ENCODE measurements at regions not wholly inside any gene's neighbourhood (a gene's known extent, or its start where the extent isn't known, plus 50 kb on each side); places are given as distances from the start of the nearest gene placed in this dataset.

DNA sequence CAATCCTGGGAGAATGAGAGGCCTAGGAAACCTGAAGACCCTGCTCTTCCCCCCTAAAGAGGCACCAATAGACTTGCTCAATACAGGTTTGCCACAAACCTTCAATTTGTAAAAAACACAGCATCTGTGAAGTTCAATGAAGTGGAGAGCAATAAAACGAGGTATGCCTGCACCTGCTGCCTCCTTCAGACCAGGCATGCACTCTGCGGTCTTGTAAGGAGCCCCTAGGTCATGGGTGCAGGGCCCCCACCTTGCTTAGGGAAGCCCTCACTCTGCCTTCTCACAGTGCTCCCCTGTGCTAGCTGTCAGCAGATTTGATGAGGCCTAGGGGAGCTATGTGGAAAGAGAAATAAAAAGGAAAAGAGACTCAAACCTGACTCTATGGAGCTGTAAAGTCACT is 72.1 kb upstream of the GALNT10 start:
- H3K36me3 ChIP-seq, result no peaks in the 10 kb centered on the region
- no peaks in the 10 kb centered on the region for H3K9me3 ChIP-seq
- no peak overlapping the region for H3K4me3 ChIP-seq
- H3K4me1 ChIP-seq, result no peaks in the 10 kb centered on the region
- WGBS, 2 donors, result 71 to 72% methylated on average over 2 of the region's 2 CpGs
- ATAC-seq, result no peak
- DNase-seq, result no peak
- FAIRE-seq, result no peak
- H3K27me3 ChIP-seq, result no peaks in the 10 kb centered on the region
- TF ChIP-seq, protein P1, sequence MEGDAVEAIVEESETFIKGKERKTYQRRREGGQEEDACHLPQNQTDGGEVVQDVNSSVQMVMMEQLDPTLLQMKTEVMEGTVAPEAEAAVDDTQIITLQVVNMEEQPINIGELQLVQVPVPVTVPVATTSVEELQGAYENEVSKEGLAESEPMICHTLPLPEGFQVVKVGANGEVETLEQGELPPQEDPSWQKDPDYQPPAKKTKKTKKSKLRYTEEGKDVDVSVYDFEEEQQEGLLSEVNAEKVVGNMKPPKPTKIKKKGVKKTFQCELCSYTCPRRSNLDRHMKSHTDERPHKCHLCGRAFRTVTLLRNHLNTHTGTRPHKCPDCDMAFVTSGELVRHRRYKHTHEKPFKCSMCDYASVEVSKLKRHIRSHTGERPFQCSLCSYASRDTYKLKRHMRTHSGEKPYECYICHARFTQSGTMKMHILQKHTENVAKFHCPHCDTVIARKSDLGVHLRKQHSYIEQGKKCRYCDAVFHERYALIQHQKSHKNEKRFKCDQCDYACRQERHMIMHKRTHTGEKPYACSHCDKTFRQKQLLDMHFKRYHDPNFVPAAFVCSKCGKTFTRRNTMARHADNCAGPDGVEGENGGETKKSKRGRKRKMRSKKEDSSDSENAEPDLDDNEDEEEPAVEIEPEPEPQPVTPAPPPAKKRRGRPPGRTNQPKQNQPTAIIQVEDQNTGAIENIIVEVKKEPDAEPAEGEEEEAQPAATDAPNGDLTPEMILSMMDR (IDR thresholded peaks at IDR 0.05), result no peak
- intact Hi-C loops (cut with DNase I), result no loop called here
- no peak overlapping the region for H3K27ac ChIP-seq

DNA sequence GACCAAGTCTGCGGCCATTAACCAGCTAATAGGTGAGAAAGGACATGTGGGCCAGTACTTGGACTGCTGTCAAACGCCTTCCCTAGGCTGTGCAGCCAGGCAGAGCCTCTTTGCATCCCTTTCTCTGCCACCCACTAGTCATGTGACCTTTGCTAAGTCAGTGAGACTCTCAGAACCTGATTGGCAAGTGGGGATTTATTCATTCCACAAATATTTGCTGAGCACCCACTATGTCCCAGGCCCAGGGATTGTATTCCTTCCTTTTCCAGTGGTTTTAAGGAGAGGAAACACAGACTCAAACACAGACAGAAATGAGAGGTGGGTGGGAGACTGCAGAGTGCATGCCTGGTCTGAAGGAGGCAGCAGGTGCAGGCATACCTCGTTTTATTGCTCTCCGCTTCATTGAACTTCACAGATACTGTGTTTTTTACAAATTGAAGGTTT is 71.6 kb upstream of the GALNT10 start:
- Histone ChIP-seq H3K4me1 (no peaks in the 10 kb centered on the region), H3K36me3 (no peaks in the 10 kb centered on the region), H3K27ac (no peak overlapping the region), H3K9me3 (no peaks in the 10 kb centered on the region), H3K4me3 (no peak overlapping the region), H3K27me3 (no peaks in the 10 kb centered on the region)
- intact Hi-C loops (cut with DNase I), result no loop called here
- WGBS, 2 donors, result 72 to 74% methylated on average over 4 of the region's 4 CpGs
- DNase-seq (no peak), ATAC-seq (no peak), FAIRE-seq (no peak)
- TF ChIP-seq, protein P1 (IDR thresholded peaks at IDR 0.05), result no peak

DNA sequence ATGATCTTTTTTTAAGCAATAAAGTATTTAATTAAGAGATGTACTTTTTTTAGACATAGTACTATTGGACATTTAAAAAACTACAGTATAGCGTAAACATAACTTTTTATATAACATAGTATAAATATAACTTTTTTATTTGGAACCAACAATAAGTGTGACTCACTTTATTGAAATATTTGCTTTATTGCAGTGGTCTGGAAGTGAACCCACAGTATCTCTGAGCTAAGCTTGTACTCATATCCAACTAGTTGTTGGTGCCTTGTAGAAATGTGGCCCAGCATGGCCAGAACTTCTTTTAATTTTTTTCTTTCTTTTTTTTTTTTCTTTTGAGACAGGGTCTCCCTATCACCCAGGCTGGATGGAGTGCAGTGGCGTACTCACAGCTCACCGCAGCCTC is 61.5 kb upstream of the GALNT10 start:
- Histone ChIP-seq H3K36me3 (no peaks in the 10 kb centered on the region), H3K9me3 (no peaks in the 10 kb centered on the region), H3K27me3 (no peaks in the 10 kb centered on the region), H3K4me1 (no peaks in the 10 kb centered on the region), H3K4me3 (no peak overlapping the region), H3K27ac (no peak overlapping the region)
- intact Hi-C loops (cut with DNase I), result no loop called here
- DNase-seq (no peak), ATAC-seq (no peak), FAIRE-seq (no peak)
- 97 to 98% methylated on average over 3 of the region's 3 CpGs for WGBS, 2 donors
- TF ChIP-seq, protein P1 (IDR thresholded peaks at IDR 0.05), result no peak

DNA sequence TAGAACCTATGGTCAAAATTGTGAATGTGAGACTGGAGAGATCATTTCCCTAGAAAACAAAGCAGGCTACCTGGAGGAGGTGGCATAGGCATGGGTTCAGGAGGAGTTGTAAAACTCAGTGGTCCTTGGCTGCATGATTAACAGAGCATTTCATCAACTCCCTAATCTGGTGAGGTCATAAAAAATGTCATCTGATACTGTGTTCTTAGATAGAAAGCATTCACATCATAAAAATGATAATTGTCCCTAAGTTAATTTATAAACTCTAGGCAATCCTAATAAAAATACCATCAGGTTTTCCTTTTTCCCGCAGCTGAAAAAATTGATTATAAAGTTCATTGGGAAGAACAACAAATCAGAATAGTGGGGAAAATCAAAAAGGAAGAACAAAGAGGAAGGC is 60.6 kb upstream of the GALNT10 start:
- intact Hi-C loops (cut with DNase I), result no loop called here
- TF ChIP-seq, protein P1 (IDR thresholded peaks at IDR 0.05), result no peak
- 46 to 50% methylated on average over 1 of the region's 1 CpG for WGBS, 2 donors
- Histone ChIP-seq H3K27me3 (no peaks in the 10 kb centered on the region), H3K27ac (no peak overlapping the region), H3K4me1 (no peaks in the 10 kb centered on the region), H3K36me3 (no peaks in the 10 kb centered on the region), H3K4me3 (no peak overlapping the region), H3K9me3 (no peaks in the 10 kb centered on the region)
- no peak for DNase-seq
- no peak for FAIRE-seq
- no peak for ATAC-seq

DNA sequence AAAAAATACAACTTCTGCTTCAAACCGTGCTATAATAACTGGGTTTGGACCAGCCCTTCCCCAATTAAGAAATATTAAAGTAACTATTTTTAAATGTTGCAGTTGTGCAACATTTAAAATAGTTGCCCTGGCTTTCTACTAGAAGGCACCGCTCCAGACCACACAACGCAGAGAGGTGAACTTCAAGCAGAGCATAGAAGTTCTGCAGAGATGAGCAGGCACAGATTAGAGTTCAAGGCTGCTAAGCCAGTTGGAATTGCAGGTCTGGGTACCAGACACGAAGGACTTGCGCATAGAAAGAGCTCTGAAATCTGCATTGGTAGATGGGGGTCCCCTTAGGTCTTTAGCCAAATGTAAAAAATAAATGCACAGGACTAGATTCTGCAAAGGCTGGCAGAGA is 58.7 kb upstream of the GALNT10 start:
- Histone ChIP-seq H3K9me3 (no peaks in the 10 kb centered on the region), H3K27ac (no peak overlapping the region), H3K4me1 (no peaks in the 10 kb centered on the region), H3K4me3 (no peak overlapping the region), H3K27me3 (no peaks in the 10 kb centered on the region), H3K36me3 (no peaks in the 10 kb centered on the region)
- intact Hi-C loops (cut with DNase I), result no loop called here
- ATAC-seq (no peak), DNase-seq (no peak), FAIRE-seq (no peak)
- TF ChIP-seq, protein P1 (IDR thresholded peaks at IDR 0.05), result no peak
- 74 to 84% methylated on average over 5 of the region's 5 CpGs for WGBS, 2 donors

All from pancreas (tissue), 10 donors.